ENCODE measurements at regions not wholly inside any gene's neighbourhood (a gene's known extent, or its start where the extent isn't known, plus 50 kb on each side); places are given as distances from the start of the nearest gene placed in this dataset.
A peak's percentile ranks its signal among the peaks of the same experiment; 100 is the strongest.

DNA sequence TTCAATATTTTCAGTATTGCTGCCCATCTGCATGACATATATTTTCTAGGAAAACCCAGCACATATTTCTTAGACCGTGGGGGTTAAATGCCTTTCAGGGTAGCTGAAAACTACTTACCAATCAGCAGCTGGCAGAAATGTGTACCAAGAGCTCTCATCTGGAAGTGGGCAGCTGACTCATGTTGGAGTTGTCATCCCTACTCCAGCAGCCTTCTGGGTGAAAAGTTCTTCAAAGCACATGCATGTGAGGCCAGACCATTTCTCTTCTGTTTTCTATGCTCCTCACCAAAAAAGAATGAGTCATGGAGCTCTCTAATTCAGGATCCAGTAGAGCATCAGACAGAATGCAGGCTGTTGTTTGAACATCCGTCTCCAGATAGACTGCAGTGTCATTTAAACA, 135.5 kb downstream of the PAX1 start:
- 79 to 87% methylated on average over 2 of the region's 2 CpGs for WGBS, 2 donors
- no peak overlapping the region for H3K27ac ChIP-seq (ENCODE audit: low read depth in 1 of 2, low read length in 1 of 2)
- TF ChIP-seq CTCF (IDR thresholded peaks at IDR 0.05; ENCODE audit: control extremely low read depth, extremely low read depth), result no peak
- no peak overlapping the region for H3K4me3 ChIP-seq
- no peaks in the 10 kb centered on the region for H3K36me3 ChIP-seq (ENCODE audit: control insufficient read depth in 4 of 4, insufficient read depth in 4 of 4, low read length in 4 of 4)
- no peaks in the 10 kb centered on the region for H3K4me1 ChIP-seq (ENCODE audit: control insufficient read depth in 5 of 5, insufficient read depth in 5 of 5, low read length in 5 of 5)
- no peaks in the 10 kb centered on the region for H3K27me3 ChIP-seq (ENCODE audit: control insufficient read depth in 3 of 3, insufficient read depth in 3 of 3, low read length in 2 of 3)
- DNase-seq, result no peak
- H3K9me3 ChIP-seq (ENCODE audit: control insufficient read depth in 4 of 4, insufficient read depth in 3 of 4, low read length in 3 of 4), result no peaks in the 10 kb centered on the region
- no peak overlapping the region for H3K9ac ChIP-seq (ENCODE audit: insufficient read depth in 1 of 2, low read length in 2 of 2)
- ATAC-seq (ENCODE audit: insufficient read depth, low FRiP score), result no peak

DNA sequence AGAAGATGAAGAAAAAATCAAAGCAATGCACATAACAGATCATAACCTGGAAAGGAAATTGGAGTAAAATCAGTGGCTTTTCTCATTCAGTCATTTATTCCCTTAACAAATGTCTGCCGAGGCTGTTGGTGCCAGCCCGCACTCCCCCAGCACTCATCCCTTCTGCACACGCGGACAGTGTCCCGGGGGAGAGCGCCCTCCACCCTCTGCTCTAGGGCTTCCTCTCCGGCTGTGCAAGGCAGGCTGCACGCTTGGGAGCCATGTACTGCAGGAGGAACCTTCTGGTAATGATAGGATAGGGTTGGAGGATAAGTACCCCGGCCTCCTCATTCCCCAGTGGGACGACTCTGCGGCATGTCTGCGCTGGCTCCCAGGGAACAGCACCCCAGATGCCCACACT, 134.5 kb downstream of the PAX1 start:
- Histone ChIP-seq H3K27ac (ENCODE audit: low read depth in 1 of 2, low read length in 1 of 2) (no peak overlapping the region), H3K36me3 (ENCODE audit: control insufficient read depth in 4 of 4, insufficient read depth in 4 of 4, low read length in 4 of 4) (no peaks in the 10 kb centered on the region), H3K4me1 (ENCODE audit: control insufficient read depth in 5 of 5, insufficient read depth in 5 of 5, low read length in 5 of 5) (no peaks in the 10 kb centered on the region), H3K4me3 (no peak overlapping the region), H3K9ac (ENCODE audit: insufficient read depth in 1 of 2, low read length in 2 of 2) (no peak overlapping the region), H3K9me3 (ENCODE audit: control insufficient read depth in 4 of 4, insufficient read depth in 3 of 4, low read length in 3 of 4) (no peaks in the 10 kb centered on the region), H3K27me3 (ENCODE audit: control insufficient read depth in 3 of 3, insufficient read depth in 3 of 3, low read length in 2 of 3) (no peaks in the 10 kb centered on the region)
- ATAC-seq (ENCODE audit: insufficient read depth, low FRiP score) (peak; percentile 11), DNase-seq (no peak)
- 85 to 91% methylated on average over 12 of the region's 12 CpGs for WGBS, 2 donors
- no peak for TF ChIP-seq CTCF (IDR thresholded peaks at IDR 0.05; ENCODE audit: control extremely low read depth, extremely low read depth)

DNA sequence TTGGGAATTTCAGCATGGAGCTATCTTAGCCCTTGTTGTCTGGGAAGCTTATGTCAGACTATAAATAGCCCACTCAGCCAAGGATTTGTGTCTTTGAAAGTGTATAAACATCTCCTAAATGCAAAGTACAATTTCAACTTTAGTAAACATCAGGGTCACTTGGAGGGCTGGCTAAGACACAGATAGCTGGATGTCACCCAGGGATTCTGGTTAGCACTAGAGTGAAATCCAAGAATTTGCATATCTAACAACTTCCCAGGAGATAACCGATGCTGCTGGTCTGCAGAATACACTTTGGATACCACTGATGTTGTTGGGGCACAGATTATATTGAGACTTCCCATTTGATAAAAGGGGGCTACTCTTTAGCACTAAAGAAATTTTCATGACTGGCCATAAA, 130.9 kb downstream of the PAX1 start:
- no peak for ATAC-seq (ENCODE audit: insufficient read depth, low FRiP score)
- H3K4me3 ChIP-seq, result no peak overlapping the region

More for the DNA sequence above, 130.9 kb downstream of the PAX1 start:
- DNase-seq, result peak in 1 of 3 donors; percentile 11
- Histone ChIP-seq H3K27ac (ENCODE audit: low read depth in 1 of 2, low read length in 1 of 2) (no peak overlapping the region), H3K9ac (ENCODE audit: insufficient read depth in 1 of 2, low read length in 2 of 2) (no peak overlapping the region), H3K27me3 (ENCODE audit: control insufficient read depth in 3 of 3, insufficient read depth in 3 of 3, low read length in 2 of 3) (no peaks in the 10 kb centered on the region), H3K4me1 (ENCODE audit: control insufficient read depth in 5 of 5, insufficient read depth in 5 of 5, low read length in 5 of 5) (no peaks in the 10 kb centered on the region), H3K36me3 (ENCODE audit: control insufficient read depth in 4 of 4, insufficient read depth in 4 of 4, low read length in 4 of 4) (no peaks in the 10 kb centered on the region), H3K9me3 (ENCODE audit: control insufficient read depth in 4 of 4, insufficient read depth in 3 of 4, low read length in 3 of 4) (peaks cover 0 to 8% (median 0%) of the 10 kb centered on the region in 4 donors)
- WGBS, 2 donors, result 31 to 38% methylated on average over 1 of the region's 1 CpG
- no peak for TF ChIP-seq CTCF (IDR thresholded peaks at IDR 0.05; ENCODE audit: control extremely low read depth, extremely low read depth)
